Smooth muscle cell (in vitro differentiated cells): ENCODE measurements at regions not wholly inside any gene's neighbourhood (a gene's known extent, or its start where the extent isn't known, plus 50 kb on each side); places are given as distances from the start of the nearest gene placed in this dataset.
A peak's percentile ranks its signal among the peaks of the same experiment; 100 is the strongest.

ENCODE experiments used
- DNase-seq: peaks from one replicate; lab custom pipeline; 2025; ENCODE audit not compliant: unreplicated experiment; lab: John Stamatoyannopoulos, UW
- H2AFZ ChIP-seq: fragments of 200-600 bp; sonication (generic); 2 replicates; pipeline ENCODE4 v1.6.0; 2016; ENCODE audit warnings: antibody characterized with exemption, low read depth, mild to moderate bottlenecking
- H3F3A ChIP-seq: fragments of 200-600 bp; sonication (generic); 2 replicates; pipeline ENCODE4 v1.6.0; 2017; ENCODE audit warnings: antibody characterized with exemption, low read depth
- H3K27ac ChIP-seq: fragments of 200-600 bp; sonication (generic); 2 replicates; pipeline ENCODE4 v1.5.1; 2016; ENCODE audit warnings: low read depth, mild to moderate bottlenecking
- H3K27me3 ChIP-seq: fragments of 200-600 bp; sonication (generic); 2 replicates; pipeline ENCODE4 v1.6.1; 2016; ENCODE audit warnings: low read depth, mild to moderate bottlenecking
- H3K36me3 ChIP-seq: fragments of 200-600 bp; sonication (generic); 2 replicates; pipeline ENCODE4 v1.5.1; 2016; ENCODE audit warnings: low read depth
- H3K4me1 ChIP-seq: fragments of 200-600 bp; sonication (generic); 2 replicates; pipeline ENCODE4 v1.5.1; 2016; ENCODE audit warnings: low read depth
- H3K4me2 ChIP-seq: fragments of 200-600 bp; sonication (generic); 2 replicates; pipeline ENCODE4 v1.6.0; 2016; ENCODE audit warnings: mild to moderate bottlenecking
- H3K4me3 ChIP-seq: fragments of 200-600 bp; sonication (generic); 2 replicates; pipeline ENCODE4 v1.5.1; 2016; ENCODE audit warnings: mild to moderate bottlenecking
- H3K79me2 ChIP-seq: fragments of 200-600 bp; sonication (generic); 2 replicates; pipeline ENCODE4 v1.6.0; 2016; ENCODE audit warnings: low read depth, mild to moderate bottlenecking
- H3K9ac ChIP-seq: fragments of 200-600 bp; sonication (generic); 2 replicates; pipeline ENCODE4 v1.6.0; 2016; ENCODE audit warnings: low read depth
- H3K9me3 ChIP-seq: fragments of 200-600 bp; sonication (generic); replicated peaks from 2 replicates; pipeline ENCODE4 v1.5.1; 2016; ENCODE audit warnings: low read depth
- H4K20me1 ChIP-seq: fragments of 200-600 bp; sonication (generic); 2 replicates; pipeline ENCODE4 v1.6.0; 2016; ENCODE audit warnings: low read depth
- CTCF ChIP-seq: fragments of 200-600 bp; sonication (generic); IDR thresholded peaks from 2 replicates; pipeline ENCODE4 v1.5.1; 2017; ENCODE audit warnings: borderline replicate concordance, mild to moderate bottlenecking, antibody characterized with exemption; ENCODE audit not compliant: insufficient read depth, poor library complexity, severe bottlenecking
- WGBS: methylation state at CpG from one replicate; pipeline ENCODE4 v1.1.7; 2016; ENCODE audit warnings: low lambda C conversion rate; 5-methylcytosine and 5-hydroxymethylcytosine counted together

- H3K4me1 ChIP-seq = peaks cover 10% of the 10 kb centered on the region
- no peak for TF ChIP-seq CTCF
- no peak overlapping the region for H3K4me3 ChIP-seq
- no peaks in the 10 kb centered on the region for H3K9me3 ChIP-seq
- no peaks in the 10 kb centered on the region for H3K27me3 ChIP-seq
- WGBS = 93% methylated on average over 23 of the region's 23 CpGs
- H3K9ac ChIP-seq = no peak overlapping the region
- H2AFZ ChIP-seq = no peak overlapping the region
- no peak overlapping the region for H3K27ac ChIP-seq
- H3F3A ChIP-seq = peaks cover 5% of the 10 kb centered on the region
- no peak overlapping the region for H3K4me2 ChIP-seq
- no peaks in the 10 kb centered on the region for H3K79me2 ChIP-seq
- H4K20me1 ChIP-seq = no peaks in the 10 kb centered on the region
- no peaks in the 10 kb centered on the region for H3K36me3 ChIP-seq
- DNase-seq = no peak
These were observed 86.8 kb upstream of the AFDN start for GRCh38 chr6:167739721-167740475.

GRCh38 chr6:167742719-167743303, 83.9 kb upstream of the AFDN start:
- no peaks in the 10 kb centered on the region for H3K27me3 ChIP-seq
- no peak overlapping the region for H3K9ac ChIP-seq
- DNase-seq = no peak
- no peaks in the 10 kb centered on the region for H3K9me3 ChIP-seq
- TF ChIP-seq CTCF = no peak
- no peak overlapping the region for H2AFZ ChIP-seq
- no peaks in the 10 kb centered on the region for H3K36me3 ChIP-seq
- H3F3A ChIP-seq = peaks cover 6% of the 10 kb centered on the region
- H3K4me3 ChIP-seq = no peak overlapping the region
- no peaks in the 10 kb centered on the region for H4K20me1 ChIP-seq
- H3K4me2 ChIP-seq = peak overlapping the region; percentile 53
- H3K79me2 ChIP-seq = no peaks in the 10 kb centered on the region
- peaks cover 10% of the 10 kb centered on the region for H3K4me1 ChIP-seq
- peak overlapping the region; percentile 49 for H3K27ac ChIP-seq

GRCh38 chr6:167744681-167745669, 81.7 kb upstream of the AFDN start:
- WGBS = 28% methylated on average over 16 of the region's 16 CpGs
- Histone ChIP-seq H3K36me3 (no peaks in the 10 kb centered on the region), H4K20me1 (no peaks in the 10 kb centered on the region), H3F3A (peaks cover 9% of the 10 kb centered on the region), H3K4me2 (peak overlapping the region; percentile 67), H3K4me1 (peaks cover 10% of the 10 kb centered on the region), H3K27ac (peak overlapping the region; percentile 52), H3K79me2 (no peaks in the 10 kb centered on the region), H2AFZ (no peak overlapping the region), H3K4me3 (no peak overlapping the region), H3K9me3 (no peaks in the 10 kb centered on the region), H3K27me3 (no peaks in the 10 kb centered on the region), H3K9ac (no peak overlapping the region)
- DNase-seq = no peak
- no peak for TF ChIP-seq CTCF
